ENCODE measurements at regions not wholly inside any gene's neighbourhood (a gene's known extent, or its start where the extent isn't known, plus 50 kb on each side); places are given as distances from the start of the nearest gene placed in this dataset.

DNA sequence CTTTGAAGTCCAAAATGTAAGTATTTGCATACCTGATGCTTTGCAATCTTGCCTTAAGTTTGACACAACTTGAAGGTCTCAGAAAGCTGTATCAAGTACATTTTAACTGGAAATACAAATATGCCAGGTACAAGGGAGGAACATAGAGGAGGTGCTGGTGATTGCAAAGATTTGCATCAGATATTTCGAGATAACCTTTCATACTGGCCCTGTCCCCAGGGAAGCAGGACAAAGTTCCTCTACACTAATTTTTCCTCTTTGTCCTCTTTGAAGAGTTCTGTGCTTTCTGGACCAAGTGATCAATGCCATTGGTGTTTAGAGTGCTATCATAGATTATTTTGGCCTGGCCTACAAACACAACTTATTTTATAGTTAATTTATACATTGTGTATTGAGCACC lies 686.1 kb downstream of the HACE1 start:
- no peak overlapping the region for H3K4me2 ChIP-seq (ENCODE audit: insufficient read depth, low read length)
- no peaks in the 10 kb centered on the region for H3K79me2 ChIP-seq (ENCODE audit: control insufficient read depth, insufficient read depth, low read length)
- H3K4me3 ChIP-seq: no peak overlapping the region
- no peaks in the 10 kb centered on the region for H3K36me3 ChIP-seq (ENCODE audit: control insufficient read depth, insufficient read depth, low read length)
- ChIA-PET POLR2A (no interaction called here), CTCF (ENCODE audit: low intra/inter-chr PET ratio) (no interaction called here)
- DNase-seq (ENCODE audit: extremely low read depth in 1 of 4, low spot score in 3 of 4): no peak
- in situ Hi-C loops (cut with MboI): no loop called here
- no peak overlapping the region for H2AFZ ChIP-seq (ENCODE audit: low read depth, low read length)
- H3K27ac ChIP-seq (ENCODE audit: extremely low read depth, low read depth, low read length): no peak overlapping the region
- intact Hi-C loops (cut with micrococcal nuclease): no loop called here
- H3K9ac ChIP-seq (ENCODE audit: insufficient read depth in 1 of 2, low read depth in 2 of 2, low read length in 2 of 2): no peak overlapping the region
- no peaks in the 10 kb centered on the region for H3K9me3 ChIP-seq (replicated peaks; ENCODE audit: control insufficient read depth, insufficient read depth, low read depth, low read length)
- H3K4me1 ChIP-seq (replicated peaks in 1 of 2; ENCODE audit: control insufficient read depth in 2 of 2, insufficient read depth in 2 of 2, low read length in 2 of 2): no peaks in the 10 kb centered on the region
- FAIRE-seq: no peak
- no peaks in the 10 kb centered on the region for H3K9me1 ChIP-seq (ENCODE audit: control insufficient read depth, insufficient read depth, low read length)
- no peak for ATAC-seq
- H4K20me1 ChIP-seq (replicated peaks; ENCODE audit: control insufficient read depth, insufficient read depth, low read length): no peaks in the 10 kb centered on the region
- TF ChIP-seq FOXK2 (conservative IDR thresholded peaks at IDR 0.05 in 1 of 2, IDR thresholded peaks at IDR 0.05 in 1 of 2; ENCODE audit: low read depth in 2 of 2): no peak
- TF ChIP-seq ASH1L (IDR thresholded peaks at IDR 0.05; ENCODE audit: borderline replicate concordance, low read depth, partially characterized antibody): no peak
- no peak for TF ChIP-seq RFX1 (IDR thresholded peaks at IDR 0.05)
- TF ChIP-seq RNF2 (IDR thresholded peaks at IDR 0.05): no peak
- TF ChIP-seq CCNT2 (IDR thresholded peaks at IDR 0.05; ENCODE audit: borderline replicate concordance, extremely low read depth, insufficient read length, low read depth, low read length): no peak
- WGBS (ENCODE audit: insufficient coverage, low coverage, missing lambda C conversion rate): 0% methylated on average over 1 of the region's 1 CpG
- no TSS peak for BruUV-seq (replicated peaks)
- no peaks in the 10 kb centered on the region for H3K27me3 ChIP-seq (ENCODE audit: control insufficient read depth in 2 of 2, insufficient read depth in 2 of 2, low read length in 2 of 2)

DNA sequence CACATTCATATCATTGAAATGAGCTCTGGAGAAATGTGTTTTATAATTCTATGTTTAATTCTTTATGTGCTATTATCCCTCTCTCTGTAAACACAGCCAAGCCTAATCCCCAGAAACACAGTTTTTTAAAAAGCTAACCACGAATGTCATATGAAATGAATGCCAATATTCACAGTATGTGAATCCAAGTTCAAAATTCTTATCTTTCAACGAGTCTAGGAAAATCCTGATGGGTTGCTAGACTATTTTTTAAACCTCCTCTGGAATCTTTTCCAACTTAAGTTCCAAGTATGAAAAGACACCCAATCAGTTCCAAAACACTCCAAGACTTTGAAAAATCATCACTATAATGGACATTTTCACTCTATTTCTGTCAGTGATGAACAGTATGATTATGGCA lies 689.3 kb downstream of the HACE1 start:
- no TSS peak for BruUV-seq (replicated peaks)
- ATAC-seq: no peak
- Histone ChIP-seq H3K27me3 (ENCODE audit: control insufficient read depth in 2 of 2, insufficient read depth in 2 of 2, low read length in 2 of 2) (no peaks in the 10 kb centered on the region), H3K9me3 (replicated peaks; ENCODE audit: control insufficient read depth, insufficient read depth, low read depth, low read length) (no peaks in the 10 kb centered on the region), H3K9me1 (ENCODE audit: control insufficient read depth, insufficient read depth, low read length) (no peaks in the 10 kb centered on the region), H2AFZ (ENCODE audit: low read depth, low read length) (no peak overlapping the region), H3K36me3 (ENCODE audit: control insufficient read depth, insufficient read depth, low read length) (no peaks in the 10 kb centered on the region), H3K4me2 (ENCODE audit: insufficient read depth, low read length) (no peak overlapping the region), H4K20me1 (replicated peaks; ENCODE audit: control insufficient read depth, insufficient read depth, low read length) (no peaks in the 10 kb centered on the region), H3K79me2 (ENCODE audit: control insufficient read depth, insufficient read depth, low read length) (no peaks in the 10 kb centered on the region), H3K4me1 (replicated peaks in 1 of 2; ENCODE audit: control insufficient read depth in 2 of 2, insufficient read depth in 2 of 2, low read length in 2 of 2) (no peaks in the 10 kb centered on the region), H3K4me3 (no peak overlapping the region), H3K9ac (ENCODE audit: insufficient read depth in 1 of 2, low read depth in 2 of 2, low read length in 2 of 2) (no peak overlapping the region), H3K27ac (ENCODE audit: extremely low read depth, low read depth, low read length) (no peak overlapping the region)
- WGBS (ENCODE audit: insufficient coverage, low coverage, missing lambda C conversion rate): 3% methylated on average over 2 of the region's 2 CpGs
- CTCF ChIA-PET (ENCODE audit: low intra/inter-chr PET ratio): no interaction called here
- intact Hi-C loops (cut with micrococcal nuclease) (no loop called here), in situ Hi-C loops (cut with MboI) (no loop called here)
- no peak for FAIRE-seq
- DNase-seq (ENCODE audit: extremely low read depth in 1 of 4, low spot score in 3 of 4): no peak
- POLR2A ChIA-PET: no interaction called here
- no peak for TF ChIP-seq PRMT5 (CRISPR knock-in tag; IDR thresholded peaks at IDR 0.05)
- no peak for TF ChIP-seq FOXJ2 (tag; IDR thresholded peaks at IDR 0.05)
- no peak for TF ChIP-seq RHOXF2B (CRISPR knock-in tag; conservative IDR thresholded peaks at IDR 0.05)
- TF ChIP-seq, protein P1, sequence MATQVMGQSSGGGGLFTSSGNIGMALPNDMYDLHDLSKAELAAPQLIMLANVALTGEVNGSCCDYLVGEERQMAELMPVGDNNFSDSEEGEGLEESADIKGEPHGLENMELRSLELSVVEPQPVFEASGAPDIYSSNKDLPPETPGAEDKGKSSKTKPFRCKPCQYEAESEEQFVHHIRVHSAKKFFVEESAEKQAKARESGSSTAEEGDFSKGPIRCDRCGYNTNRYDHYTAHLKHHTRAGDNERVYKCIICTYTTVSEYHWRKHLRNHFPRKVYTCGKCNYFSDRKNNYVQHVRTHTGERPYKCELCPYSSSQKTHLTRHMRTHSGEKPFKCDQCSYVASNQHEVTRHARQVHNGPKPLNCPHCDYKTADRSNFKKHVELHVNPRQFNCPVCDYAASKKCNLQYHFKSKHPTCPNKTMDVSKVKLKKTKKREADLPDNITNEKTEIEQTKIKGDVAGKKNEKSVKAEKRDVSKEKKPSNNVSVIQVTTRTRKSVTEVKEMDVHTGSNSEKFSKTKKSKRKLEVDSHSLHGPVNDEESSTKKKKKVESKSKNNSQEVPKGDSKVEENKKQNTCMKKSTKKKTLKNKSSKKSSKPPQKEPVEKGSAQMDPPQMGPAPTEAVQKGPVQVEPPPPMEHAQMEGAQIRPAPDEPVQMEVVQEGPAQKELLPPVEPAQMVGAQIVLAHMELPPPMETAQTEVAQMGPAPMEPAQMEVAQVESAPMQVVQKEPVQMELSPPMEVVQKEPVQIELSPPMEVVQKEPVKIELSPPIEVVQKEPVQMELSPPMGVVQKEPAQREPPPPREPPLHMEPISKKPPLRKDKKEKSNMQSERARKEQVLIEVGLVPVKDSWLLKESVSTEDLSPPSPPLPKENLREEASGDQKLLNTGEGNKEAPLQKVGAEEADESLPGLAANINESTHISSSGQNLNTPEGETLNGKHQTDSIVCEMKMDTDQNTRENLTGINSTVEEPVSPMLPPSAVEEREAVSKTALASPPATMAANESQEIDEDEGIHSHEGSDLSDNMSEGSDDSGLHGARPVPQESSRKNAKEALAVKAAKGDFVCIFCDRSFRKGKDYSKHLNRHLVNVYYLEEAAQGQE (IDR thresholded peaks at IDR 0.05; ENCODE audit: borderline replicate concordance): no peak
- TF ChIP-seq, protein P1 (CRISPR knock-in tag; IDR thresholded peaks at IDR 0.05; ENCODE audit: low read depth): no peak
